GM03348 (cell line): ENCODE measurements at regions not wholly inside any gene's neighbourhood (a gene's known extent, or its start where the extent isn't known, plus 50 kb on each side); places are given as distances from the start of the nearest gene placed in this dataset.

ENCODE experiments used
- DNase-seq: peaks from one replicate; pipeline ENCODE4 v3.0.0; 2012; ENCODE audit warnings: low spot score

GRCh38 chr14:51473808-51474565 is 177.7 kb upstream of the FRMD6 start:
- peak; percentile 25 for DNase-seq

GRCh38 chr14:51474854-51475253 is 176.9 kb upstream of the FRMD6 start:
- DNase-seq = no peak

GRCh38 chr14:51478175-51478621 is 173.5 kb upstream of the FRMD6 start:
- DNase-seq = peak; percentile 70

- peak; percentile 66 for DNase-seq
Measured at GRCh38 chr14:51479584-51480325, 172.0 kb upstream of the FRMD6 start.

- no peak for DNase-seq
Measured at GRCh38 chr14:51481643-51482042, 170.1 kb upstream of the FRMD6 start.

- DNase-seq = no peak
Measured at GRCh38 chr14:51482102-51482501, 169.6 kb upstream of the FRMD6 start.

GRCh38 chr14:51484485-51484884 is 167.2 kb upstream of the FRMD6 start:
- peak; percentile 36 for DNase-seq

- no peak for DNase-seq
Measured at GRCh38 chr14:51485733-51486132, 166.0 kb upstream of the FRMD6 start.

- no peak for DNase-seq
Measured at GRCh38 chr14:51487848-51488247, 163.9 kb upstream of the FRMD6 start.

GRCh38 chr14:51488569-51489220 is 163.0 kb upstream of the FRMD6 start:
- no peak for DNase-seq

GRCh38 chr14:51490205-51490604 is 161.5 kb upstream of the FRMD6 start:
- peak; percentile 30 for DNase-seq

- DNase-seq = no peak
Measured at GRCh38 chr14:51491036-51491545, 160.6 kb upstream of the FRMD6 start.

GRCh38 chr14:51491776-51492175 is 159.9 kb upstream of the FRMD6 start:
- DNase-seq = no peak

GRCh38 chr14:51495319-51495718 is 156.4 kb upstream of the FRMD6 start:
- DNase-seq = no peak

GRCh38 chr14:51498411-51499227 is 153.1 kb upstream of the FRMD6 start:
- DNase-seq = no peak

- DNase-seq = no peak
Measured at GRCh38 chr14:51500776-51501175, 150.9 kb upstream of the FRMD6 start.

- DNase-seq = no peak
Measured at GRCh38 chr14:51501746-51502145, 150.0 kb upstream of the FRMD6 start.

- DNase-seq = no peak
Measured at GRCh38 chr14:51504669-51505068, 147.0 kb upstream of the FRMD6 start.

GRCh38 chr14:51507511-51507905 is 144.2 kb upstream of the FRMD6 start:
- no peak for DNase-seq

- DNase-seq = peak; percentile 83
Measured at GRCh38 chr14:51507906-51508511, 143.7 kb upstream of the FRMD6 start.

- DNase-seq = peak; percentile 27
Measured at GRCh38 chr14:51511265-51511664, 140.4 kb upstream of the FRMD6 start.
